C4-2B (cell line): ENCODE measurements at regions not wholly inside any gene's neighbourhood (a gene's known extent, or its start where the extent isn't known, plus 50 kb on each side); places are given as distances from the start of the nearest gene placed in this dataset.

Experiments
- CTCF ChIP-seq: fragments of 450-650 bp; conservative IDR thresholded peaks from 2 replicates; pipeline ENCODE4 v1.5.1; 2017; ENCODE audit warnings: mild to moderate bottlenecking
- ZFX ChIP-seq: fragments of 450-650 bp; IDR thresholded peaks from 2 replicates; pipeline ENCODE4 v1.6.1; 2017

GRCh38 chr18:1452821-1453220 is 548.1 kb downstream of the ADCYAP1 start:
- no peak for TF ChIP-seq CTCF
- TF ChIP-seq ZFX: no peak
